ENCODE measurements at regions not wholly inside any gene's neighbourhood (a gene's known extent, or its start where the extent isn't known, plus 50 kb on each side); places are given as distances from the start of the nearest gene placed in this dataset.
"Not testable (repeated sequence)": the region's sequence is repeated elsewhere in the genome, so short reads cannot be mapped to it uniquely, and the experiment has no call there.

- TF ChIP-seq, protein P1, sequence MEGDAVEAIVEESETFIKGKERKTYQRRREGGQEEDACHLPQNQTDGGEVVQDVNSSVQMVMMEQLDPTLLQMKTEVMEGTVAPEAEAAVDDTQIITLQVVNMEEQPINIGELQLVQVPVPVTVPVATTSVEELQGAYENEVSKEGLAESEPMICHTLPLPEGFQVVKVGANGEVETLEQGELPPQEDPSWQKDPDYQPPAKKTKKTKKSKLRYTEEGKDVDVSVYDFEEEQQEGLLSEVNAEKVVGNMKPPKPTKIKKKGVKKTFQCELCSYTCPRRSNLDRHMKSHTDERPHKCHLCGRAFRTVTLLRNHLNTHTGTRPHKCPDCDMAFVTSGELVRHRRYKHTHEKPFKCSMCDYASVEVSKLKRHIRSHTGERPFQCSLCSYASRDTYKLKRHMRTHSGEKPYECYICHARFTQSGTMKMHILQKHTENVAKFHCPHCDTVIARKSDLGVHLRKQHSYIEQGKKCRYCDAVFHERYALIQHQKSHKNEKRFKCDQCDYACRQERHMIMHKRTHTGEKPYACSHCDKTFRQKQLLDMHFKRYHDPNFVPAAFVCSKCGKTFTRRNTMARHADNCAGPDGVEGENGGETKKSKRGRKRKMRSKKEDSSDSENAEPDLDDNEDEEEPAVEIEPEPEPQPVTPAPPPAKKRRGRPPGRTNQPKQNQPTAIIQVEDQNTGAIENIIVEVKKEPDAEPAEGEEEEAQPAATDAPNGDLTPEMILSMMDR (IDR thresholded peaks at IDR 0.05) = not testable (repeated sequence)
- TF ChIP-seq POLR2A (IDR thresholded peaks at IDR 0.05) = not testable (repeated sequence)
These were observed 358.2 kb upstream of the C1orf174 start for GRCh38 chr1:4258146-4258777.
